ENCODE measurements at regions not wholly inside any gene's neighbourhood (a gene's known extent, or its start where the extent isn't known, plus 50 kb on each side); places are given as distances from the start of the nearest gene placed in this dataset.

DNA sequence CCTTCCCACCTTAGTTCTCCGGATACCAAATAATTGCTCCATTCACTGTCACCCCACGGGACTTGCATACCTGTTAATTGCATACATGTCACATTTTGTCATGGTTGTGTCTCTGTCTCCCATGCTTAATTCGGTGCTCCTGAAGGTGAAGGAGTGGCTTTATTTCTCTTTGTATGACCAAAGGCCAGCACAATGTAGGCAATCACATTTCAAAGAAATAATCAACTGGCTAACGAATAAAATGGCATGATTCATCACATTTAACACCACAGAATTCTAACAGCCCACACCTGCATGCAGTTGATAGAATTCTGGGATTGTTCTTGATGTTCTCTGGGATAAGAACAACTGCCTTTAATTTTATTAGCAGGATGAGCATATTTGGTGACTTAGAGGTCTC lies 59.3 kb downstream of the ATXN3L start:
- no peaks in the 10 kb centered on the region for H3K4me1 ChIP-seq
- H3K36me3 ChIP-seq = no peaks in the 10 kb centered on the region
- H3K27me3 ChIP-seq = no peaks in the 10 kb centered on the region
- intact Hi-C loops (cut with DNase I) = no loop called here
- DNase-seq (ENCODE audit: low spot score in 2 of 2) = no peak
- H3K27ac ChIP-seq = no peak overlapping the region
- TF ChIP-seq CTCF (IDR thresholded peaks at IDR 0.05) = no peak
- H3K9me3 ChIP-seq = no peaks in the 10 kb centered on the region
- no peak overlapping the region for H3K4me3 ChIP-seq

GRCh38 chrX:13258725-13259124 lies 61.1 kb downstream of the ATXN3L start:
- no peak for TF ChIP-seq CTCF (IDR thresholded peaks at IDR 0.05)
- no peaks in the 10 kb centered on the region for H3K9me3 ChIP-seq
- no peak overlapping the region for H3K4me3 ChIP-seq
- intact Hi-C loops (cut with DNase I) = no loop called here
- H3K36me3 ChIP-seq = no peaks in the 10 kb centered on the region
- no peak overlapping the region for H3K27ac ChIP-seq
- no peaks in the 10 kb centered on the region for H3K4me1 ChIP-seq
- H3K27me3 ChIP-seq = no peaks in the 10 kb centered on the region
- no peak for DNase-seq (ENCODE audit: low spot score in 2 of 2)

- H3K27me3 ChIP-seq = no peaks in the 10 kb centered on the region
- intact Hi-C loops (cut with DNase I) = no loop called here
- no peaks in the 10 kb centered on the region for H3K36me3 ChIP-seq
- no peak overlapping the region for H3K27ac ChIP-seq
- H3K9me3 ChIP-seq = no peaks in the 10 kb centered on the region
- no peak for TF ChIP-seq CTCF (IDR thresholded peaks at IDR 0.05)
- DNase-seq (ENCODE audit: low spot score in 2 of 2) = no peak
- H3K4me3 ChIP-seq = no peak overlapping the region
- no peaks in the 10 kb centered on the region for H3K4me1 ChIP-seq
Observed at GRCh38 chrX:13258052-13258444, 61.8 kb downstream of the ATXN3L start.

GRCh38 chrX:13257223-13258051 lies 62.4 kb downstream of the ATXN3L start:
- no peak for DNase-seq (ENCODE audit: low spot score in 2 of 2)
- no peaks in the 10 kb centered on the region for H3K4me1 ChIP-seq
- intact Hi-C loops (cut with DNase I) = no loop called here
- TF ChIP-seq CTCF (IDR thresholded peaks at IDR 0.05) = no peak
- no peak overlapping the region for H3K27ac ChIP-seq
- no peaks in the 10 kb centered on the region for H3K9me3 ChIP-seq
- no peak overlapping the region for H3K4me3 ChIP-seq
- H3K36me3 ChIP-seq = no peaks in the 10 kb centered on the region
- no peaks in the 10 kb centered on the region for H3K27me3 ChIP-seq

- H3K27ac ChIP-seq = no peak overlapping the region
- H3K36me3 ChIP-seq = no peaks in the 10 kb centered on the region
- intact Hi-C loops (cut with DNase I) = no loop called here
- no peaks in the 10 kb centered on the region for H3K9me3 ChIP-seq
- no peak overlapping the region for H3K4me3 ChIP-seq
- H3K4me1 ChIP-seq = no peaks in the 10 kb centered on the region
- no peaks in the 10 kb centered on the region for H3K27me3 ChIP-seq
- TF ChIP-seq CTCF (IDR thresholded peaks at IDR 0.05) = no peak
- DNase-seq (ENCODE audit: low spot score in 2 of 2) = no peak
Observed at GRCh38 chrX:13256603-13257002, 63.2 kb downstream of the ATXN3L start.

Data from ascending aorta (tissue), 2 donors.